Urinary bladder (tissue), 3 donors: ENCODE measurements at regions not wholly inside any gene's neighbourhood (a gene's known extent, or its start where the extent isn't known, plus 50 kb on each side); places are given as distances from the start of the nearest gene placed in this dataset.

Experiments
- DNase-seq: peaks from one replicate; pipeline ENCODE4 v3.0.0-alpha.2; 2015; ENCODE audit errors: extremely low spot score
- H3K27ac ChIP-seq: one replicate; pipeline ENCODE4 v1.5.1; 2013; ENCODE audit warnings: low read depth, mild to moderate bottlenecking, moderate library complexity
- H3K36me3 ChIP-seq: one replicate; pipeline ENCODE4 v1.6.1; 2013; ENCODE audit warnings: mild to moderate bottlenecking, moderate library complexity; ENCODE audit not compliant: insufficient read depth
- H3K4me1 ChIP-seq: one replicate; pipeline ENCODE4 v1.6.1; 2013; ENCODE audit warnings: mild to moderate bottlenecking, moderate library complexity; ENCODE audit not compliant: insufficient read depth
- H3K4me3 ChIP-seq: one replicate; pipeline ENCODE4 v1.5.1; 2013; ENCODE audit warnings: low read depth, low read length
- WGBS: extraction: QIAGEN DNeasy Blood & Tissue Kit; methylation state at CpG from one replicate; pipeline ENCODE4 v1.1.7; 2013; 5-methylcytosine and 5-hydroxymethylcytosine counted together
- donor health status: healthy with polysubstance abuse.
- donor health status: healthy.

GRCh38 chr3:102529452-102529851 lies 94.6 kb downstream of the ZPLD1 start:
- no peak overlapping the region for H3K4me3 ChIP-seq
- no peak for DNase-seq
- H3K27ac ChIP-seq, result no peak overlapping the region
- 54% methylated on average over 3 of the region's 3 CpGs for WGBS
- H3K36me3 ChIP-seq, result no peaks in the 10 kb centered on the region
- no peaks in the 10 kb centered on the region for H3K4me1 ChIP-seq

GRCh38 chr3:102530415-102531181 lies 95.8 kb downstream of the ZPLD1 start:
- whole genome bisulfite sequencing, result 60% methylated on average over 4 of the region's 4 CpGs
- Histone ChIP-seq H3K36me3 (no peaks in the 10 kb centered on the region), H3K4me1 (no peaks in the 10 kb centered on the region), H3K4me3 (no peak overlapping the region), H3K27ac (no peak overlapping the region)
- DNase-seq, result no peak

- H3K4me3 ChIP-seq, result no peak overlapping the region
- H3K4me1 ChIP-seq, result no peaks in the 10 kb centered on the region
- no peaks in the 10 kb centered on the region for H3K36me3 ChIP-seq
- no peak overlapping the region for H3K27ac ChIP-seq
- DNase-seq, result no peak
Measured at GRCh38 chr3:102531686-102532085, 96.9 kb downstream of the ZPLD1 start.

- no peaks in the 10 kb centered on the region for H3K4me1 ChIP-seq
- H3K27ac ChIP-seq, result no peak overlapping the region
- DNase-seq, result no peak
- no peak overlapping the region for H3K4me3 ChIP-seq
- H3K36me3 ChIP-seq, result no peaks in the 10 kb centered on the region
- WGBS, result 84% methylated on average over 3 of the region's 3 CpGs
Measured at GRCh38 chr3:102532901-102533300, 98.1 kb downstream of the ZPLD1 start.

GRCh38 chr3:102533784-102534183 lies 99.0 kb downstream of the ZPLD1 start:
- Histone ChIP-seq H3K4me3 (no peak overlapping the region), H3K36me3 (no peaks in the 10 kb centered on the region), H3K4me1 (no peaks in the 10 kb centered on the region), H3K27ac (no peak overlapping the region)
- WGBS, result 86% methylated on average over 4 of the region's 4 CpGs
- DNase-seq, result no peak

- 31% methylated on average over 7 of the region's 7 CpGs for WGBS
Measured at GRCh38 chr3:102536456-102536855, 101.6 kb downstream of the ZPLD1 start.

GRCh38 chr3:102537123-102537522 lies 102.3 kb downstream of the ZPLD1 start:
- no peaks in the 10 kb centered on the region for H3K36me3 ChIP-seq
- DNase-seq, result no peak
- H3K4me3 ChIP-seq, result no peak overlapping the region
- 78% methylated on average over 1 of the region's 1 CpG for WGBS
- H3K4me1 ChIP-seq, result no peaks in the 10 kb centered on the region
- H3K27ac ChIP-seq, result no peak overlapping the region

More at GRCh38 chr3:102536456-102536855, 101.6 kb downstream of the ZPLD1 start:
- Histone ChIP-seq H3K4me1 (no peaks in the 10 kb centered on the region), H3K36me3 (no peaks in the 10 kb centered on the region), H3K27ac (no peak overlapping the region), H3K4me3 (no peak overlapping the region)
- no peak for DNase-seq

- H3K4me3 ChIP-seq, result no peak overlapping the region
- DNase-seq, result no peak
- no peaks in the 10 kb centered on the region for H3K4me1 ChIP-seq
- 87% methylated on average over 6 of the region's 6 CpGs for WGBS
- H3K36me3 ChIP-seq, result no peaks in the 10 kb centered on the region
- H3K27ac ChIP-seq, result no peak overlapping the region
Measured at GRCh38 chr3:102544741-102545140, 109.9 kb downstream of the ZPLD1 start.

- 74% methylated on average over 2 of the region's 2 CpGs for WGBS
- H3K36me3 ChIP-seq, result no peaks in the 10 kb centered on the region
- no peak for DNase-seq
- H3K4me1 ChIP-seq, result no peaks in the 10 kb centered on the region
- H3K4me3 ChIP-seq, result no peak overlapping the region
- H3K27ac ChIP-seq, result no peak overlapping the region
Measured at GRCh38 chr3:102545276-102545675, 110.5 kb downstream of the ZPLD1 start.

- Histone ChIP-seq H3K4me1 (no peaks in the 10 kb centered on the region), H3K27ac (no peak overlapping the region), H3K36me3 (no peaks in the 10 kb centered on the region), H3K4me3 (no peak overlapping the region)
- no peak for DNase-seq
Measured at GRCh38 chr3:102553876-102554275, 119.1 kb downstream of the ZPLD1 start.

- H3K36me3 ChIP-seq, result no peaks in the 10 kb centered on the region
- no peak overlapping the region for H3K4me3 ChIP-seq
- 54% methylated on average over 2 of the region's 2 CpGs for whole genome bisulfite sequencing
- H3K27ac ChIP-seq, result no peak overlapping the region
- DNase-seq, result no peak
- no peaks in the 10 kb centered on the region for H3K4me1 ChIP-seq
Measured at GRCh38 chr3:102570511-102570910, 135.7 kb downstream of the ZPLD1 start.

GRCh38 chr3:102571006-102571405 lies 136.2 kb downstream of the ZPLD1 start:
- H3K27ac ChIP-seq, result no peak overlapping the region
- no peaks in the 10 kb centered on the region for H3K4me1 ChIP-seq
- no peak overlapping the region for H3K4me3 ChIP-seq
- 90% methylated on average over 1 of the region's 1 CpG for WGBS
- no peaks in the 10 kb centered on the region for H3K36me3 ChIP-seq
- DNase-seq, result no peak

- H3K4me3 ChIP-seq, result no peak overlapping the region
- 92% methylated on average over 2 of the region's 2 CpGs for WGBS
Measured at GRCh38 chr3:102571720-102572384, 137.0 kb downstream of the ZPLD1 start.

GRCh38 chr3:102573483-102574028 lies 138.7 kb downstream of the ZPLD1 start:
- Histone ChIP-seq H3K4me1 (no peaks in the 10 kb centered on the region), H3K4me3 (no peak overlapping the region), H3K36me3 (no peaks in the 10 kb centered on the region), H3K27ac (no peak overlapping the region)
- no peak for DNase-seq
- WGBS, result 51% methylated on average over 3 of the region's 3 CpGs

More at GRCh38 chr3:102571720-102572384, 137.0 kb downstream of the ZPLD1 start:
- H3K36me3 ChIP-seq, result no peaks in the 10 kb centered on the region
- DNase-seq, result no peak
- H3K4me1 ChIP-seq, result no peaks in the 10 kb centered on the region
- no peak overlapping the region for H3K27ac ChIP-seq
